ENCODE measurements at regions not wholly inside any gene's neighbourhood (a gene's known extent, or its start where the extent isn't known, plus 50 kb on each side); places are given as distances from the start of the nearest gene placed in this dataset.
A peak's percentile ranks its signal among the peaks of the same experiment; 100 is the strongest.

DNA sequence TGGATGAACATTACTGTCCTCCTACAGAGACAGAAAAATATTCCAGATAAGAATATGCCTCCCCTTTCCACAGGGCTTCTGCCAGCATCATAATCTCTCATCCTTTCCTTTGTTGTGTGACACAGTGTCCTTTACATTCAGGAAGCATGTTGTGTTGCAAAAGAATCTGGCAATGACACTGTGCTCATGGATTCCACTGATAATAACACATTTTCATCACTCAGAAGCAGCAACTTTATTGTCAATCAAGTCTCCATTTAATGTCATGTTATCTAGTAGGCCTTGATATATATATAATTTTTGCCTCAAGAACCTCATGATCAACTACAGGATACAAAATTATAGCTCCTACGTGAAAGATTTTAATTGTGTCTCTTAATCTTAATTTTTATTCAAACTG is 833.9 kb downstream of the FSTL5 start:
- no peaks in the 10 kb centered on the region for H3K9me3 ChIP-seq
- H3K27ac ChIP-seq, result no peak overlapping the region
- H3K36me3 ChIP-seq (replicated peaks in 1 of 2; ENCODE audit: insufficient read depth in 1 of 2, low read depth in 2 of 2), result no peaks in the 10 kb centered on the region
- no peak overlapping the region for H3K4me3 ChIP-seq
- 74% methylated on average over 1 of the region's 1 CpG for WGBS, 2 donors
- TF ChIP-seq POLR2A (IDR thresholded peaks at IDR 0.05), result no peak
- TF ChIP-seq, protein P1, sequence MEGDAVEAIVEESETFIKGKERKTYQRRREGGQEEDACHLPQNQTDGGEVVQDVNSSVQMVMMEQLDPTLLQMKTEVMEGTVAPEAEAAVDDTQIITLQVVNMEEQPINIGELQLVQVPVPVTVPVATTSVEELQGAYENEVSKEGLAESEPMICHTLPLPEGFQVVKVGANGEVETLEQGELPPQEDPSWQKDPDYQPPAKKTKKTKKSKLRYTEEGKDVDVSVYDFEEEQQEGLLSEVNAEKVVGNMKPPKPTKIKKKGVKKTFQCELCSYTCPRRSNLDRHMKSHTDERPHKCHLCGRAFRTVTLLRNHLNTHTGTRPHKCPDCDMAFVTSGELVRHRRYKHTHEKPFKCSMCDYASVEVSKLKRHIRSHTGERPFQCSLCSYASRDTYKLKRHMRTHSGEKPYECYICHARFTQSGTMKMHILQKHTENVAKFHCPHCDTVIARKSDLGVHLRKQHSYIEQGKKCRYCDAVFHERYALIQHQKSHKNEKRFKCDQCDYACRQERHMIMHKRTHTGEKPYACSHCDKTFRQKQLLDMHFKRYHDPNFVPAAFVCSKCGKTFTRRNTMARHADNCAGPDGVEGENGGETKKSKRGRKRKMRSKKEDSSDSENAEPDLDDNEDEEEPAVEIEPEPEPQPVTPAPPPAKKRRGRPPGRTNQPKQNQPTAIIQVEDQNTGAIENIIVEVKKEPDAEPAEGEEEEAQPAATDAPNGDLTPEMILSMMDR (IDR thresholded peaks at IDR 0.05), result no peak
- H3K4me1 ChIP-seq, result no peaks in the 10 kb centered on the region
- H3K27me3 ChIP-seq, result no peaks in the 10 kb centered on the region
- DNase-seq (no peak), ATAC-seq (no peak)
- intact Hi-C loops (cut with DNase I), result no loop called here

DNA sequence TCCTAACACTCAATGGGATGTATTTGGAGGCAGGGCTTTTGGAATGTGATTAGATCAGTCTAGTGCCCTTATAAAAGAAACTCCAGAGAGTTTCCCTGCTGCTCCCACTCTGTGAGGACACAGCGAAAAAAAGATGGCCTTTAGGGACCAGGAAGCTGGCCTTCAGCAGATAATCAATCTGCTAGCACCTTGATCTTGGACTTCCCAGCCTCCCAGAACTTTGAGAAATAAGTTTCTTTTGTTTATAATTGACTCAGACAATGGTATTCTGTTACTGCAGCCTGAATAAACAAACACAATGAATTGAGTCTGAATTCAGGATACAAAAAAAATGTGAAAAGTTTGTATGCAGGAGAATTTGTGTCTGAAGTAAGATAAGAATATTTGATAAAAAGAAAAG is 842.1 kb downstream of the FSTL5 start:
- Histone ChIP-seq H3K36me3 (replicated peaks in 1 of 2; ENCODE audit: insufficient read depth in 1 of 2, low read depth in 2 of 2) (no peaks in the 10 kb centered on the region), H3K4me1 (no peaks in the 10 kb centered on the region), H3K27ac (no peak overlapping the region), H3K27me3 (no peaks in the 10 kb centered on the region), H3K9me3 (no peaks in the 10 kb centered on the region), H3K4me3 (no peak overlapping the region)
- intact Hi-C loops (cut with DNase I), result no loop called here
- TF ChIP-seq, protein P1 (IDR thresholded peaks at IDR 0.05), result no peak
- no peak for TF ChIP-seq POLR2A (IDR thresholded peaks at IDR 0.05)
- DNase-seq (no peak), ATAC-seq (no peak)
- 57 to 76% methylated on average over 1 of the region's 1 CpG for WGBS, 2 donors

DNA sequence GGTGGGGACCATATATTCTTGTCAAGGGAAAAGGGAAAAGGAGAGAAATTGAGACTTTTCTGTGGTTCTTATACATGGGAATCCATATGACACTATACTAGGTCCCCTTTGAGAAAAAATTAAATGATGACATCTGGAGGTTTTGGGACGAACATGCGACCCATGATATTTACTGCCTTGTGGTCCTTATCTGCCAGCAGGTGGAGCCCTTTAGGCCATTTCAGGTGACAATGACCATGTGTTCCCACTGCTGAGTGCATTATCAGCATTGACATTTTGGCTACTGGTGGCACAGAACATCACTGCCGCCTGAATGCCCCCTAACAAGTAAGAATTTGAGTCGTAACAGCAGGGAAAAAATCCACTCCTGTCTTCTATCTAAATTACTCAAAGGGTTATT is 843.4 kb downstream of the FSTL5 start:
- H3K9me3 ChIP-seq, result no peaks in the 10 kb centered on the region
- DNase-seq (peak; percentile 11 to 40 (median 20)), ATAC-seq (no peak)
- TF ChIP-seq POLR2A (IDR thresholded peaks at IDR 0.05), result no peak
- TF ChIP-seq, protein P1 (IDR thresholded peaks at IDR 0.05), result peak in 6 of 7 experiments; percentile 16 to 44 (median 30)
- H3K4me1 ChIP-seq, result no peaks in the 10 kb centered on the region
- H3K27ac ChIP-seq, result no peak overlapping the region
- no peaks in the 10 kb centered on the region for H3K36me3 ChIP-seq (replicated peaks in 1 of 2; ENCODE audit: insufficient read depth in 1 of 2, low read depth in 2 of 2)
- H3K27me3 ChIP-seq, result no peaks in the 10 kb centered on the region
- H3K4me3 ChIP-seq, result no peak overlapping the region
- 30 to 44% methylated on average over 4 of the region's 4 CpGs for WGBS, 2 donors
- intact Hi-C loops (cut with DNase I), result no loop called here

DNA sequence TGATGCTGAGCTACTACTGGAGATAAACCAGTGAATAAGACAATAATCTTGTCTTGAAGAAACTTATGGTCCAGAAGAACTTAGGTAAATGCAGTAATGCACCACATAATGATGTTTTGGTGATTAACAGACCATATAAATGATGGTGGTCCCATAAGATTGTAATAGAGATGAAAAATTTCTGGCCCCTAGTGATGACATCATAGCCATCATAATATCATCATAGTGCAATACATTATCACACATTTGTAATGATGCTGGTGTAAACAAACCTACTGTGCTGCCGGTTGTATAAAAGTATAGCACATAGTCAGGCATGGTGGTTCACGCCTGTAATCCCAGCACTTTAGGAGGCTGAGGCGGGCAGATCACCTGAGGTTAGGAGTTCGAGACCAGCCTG is 846.8 kb downstream of the FSTL5 start:
- Histone ChIP-seq H3K27ac (no peak overlapping the region), H3K36me3 (replicated peaks in 1 of 2; ENCODE audit: insufficient read depth in 1 of 2, low read depth in 2 of 2) (no peaks in the 10 kb centered on the region), H3K4me1 (no peaks in the 10 kb centered on the region), H3K4me3 (no peak overlapping the region), H3K27me3 (no peaks in the 10 kb centered on the region), H3K9me3 (no peaks in the 10 kb centered on the region)
- TF ChIP-seq, protein P1 (IDR thresholded peaks at IDR 0.05), result no peak
- TF ChIP-seq POLR2A (IDR thresholded peaks at IDR 0.05), result no peak
- ATAC-seq (no peak), DNase-seq (no peak)
- WGBS, 2 donors, result 86 to 87% methylated on average over 4 of the region's 4 CpGs
- intact Hi-C loops (cut with DNase I), result no loop called here

DNA sequence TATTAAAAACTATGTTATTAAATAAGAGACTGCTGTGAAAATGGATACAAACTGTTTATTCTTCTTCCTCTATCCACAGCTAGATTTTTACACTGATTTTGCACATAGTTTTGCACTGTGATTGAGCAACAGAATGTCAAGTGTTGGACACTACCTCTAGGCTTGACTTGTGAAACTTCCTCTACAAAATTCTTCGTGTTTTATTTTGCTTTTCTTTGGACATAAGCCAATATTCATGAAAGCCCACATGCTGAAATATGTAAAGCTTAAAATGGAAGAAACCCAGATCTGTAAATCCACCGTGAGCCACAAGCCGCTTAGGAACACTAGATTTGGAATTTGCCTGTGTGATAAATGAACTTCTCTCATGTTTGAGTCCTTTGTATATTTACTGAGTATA is 849.4 kb downstream of the FSTL5 start:
- WGBS, 2 donors, result 45 to 64% methylated on average over 3 of the region's 3 CpGs
- DNase-seq, result no peak

More for the DNA sequence above, 849.4 kb downstream of the FSTL5 start:
- no peak for ATAC-seq
- H3K4me1 ChIP-seq, result no peaks in the 10 kb centered on the region
- H3K9me3 ChIP-seq, result no peaks in the 10 kb centered on the region
- no peak overlapping the region for H3K27ac ChIP-seq
- intact Hi-C loops (cut with DNase I), result no loop called here
- no peak overlapping the region for H3K4me3 ChIP-seq
- no peaks in the 10 kb centered on the region for H3K27me3 ChIP-seq
- no peaks in the 10 kb centered on the region for H3K36me3 ChIP-seq (replicated peaks in 1 of 2; ENCODE audit: insufficient read depth in 1 of 2, low read depth in 2 of 2)
- TF ChIP-seq, protein P1 (IDR thresholded peaks at IDR 0.05), result no peak
- TF ChIP-seq POLR2A (IDR thresholded peaks at IDR 0.05), result no peak
